Stimulated activated CD4-positive, alpha-beta T cell treated with anti-CD3 and anti-CD28 coated beads, Interleukin-12 subunit alpha, Interleukin-12 subunit beta, amount 100 ng/mL, for 24 hours (primary cell): ENCODE measurements at regions not wholly inside any gene's neighbourhood (a gene's known extent, or its start where the extent isn't known, plus 50 kb on each side); places are given as distances from the start of the nearest gene placed in this dataset.
"Not testable (repeated sequence)": the region's sequence is repeated elsewhere in the genome, so short reads cannot be mapped to it uniquely, and the experiment has no call there.

Source experiments
- DNase-seq, 2 experiments: peaks; one replicate each; pipeline ENCODE4 v3.0.0-alpha.2; 2020; ENCODE audit warnings: low read depth in 2 of 2

- not testable (repeated sequence) for DNase-seq
Observed at GRCh38 chr18:14336017-14336416, 203.8 kb upstream of the ZNF519 start.

GRCh38 chr18:14321217-14321616 lies 189.0 kb upstream of the ZNF519 start:
- not testable (repeated sequence) for DNase-seq

DNA sequence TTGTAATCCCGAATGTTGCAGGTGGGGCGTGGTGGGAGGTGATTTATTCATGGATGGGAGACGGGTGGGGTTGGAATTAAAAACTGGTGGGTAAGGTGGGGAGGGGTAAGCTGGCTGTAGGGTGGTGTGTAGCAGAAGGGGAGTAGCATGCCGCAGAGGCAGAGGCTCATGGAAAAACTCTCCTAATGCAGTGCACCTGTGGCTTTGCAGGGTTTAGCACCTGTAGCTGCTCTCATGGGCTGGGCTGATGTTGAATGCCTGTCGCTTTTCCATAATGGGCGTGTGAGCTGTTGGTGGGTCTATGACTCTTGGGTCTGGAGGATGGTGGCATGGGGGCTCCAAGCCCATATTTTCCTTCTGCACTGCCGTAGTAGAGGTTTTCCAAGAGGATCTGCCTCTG lies 169.0 kb upstream of the ZNF519 start:
- not testable (repeated sequence) for DNase-seq

- not testable (repeated sequence) for DNase-seq
Observed at GRCh38 chr18:14295081-14295480, 162.8 kb upstream of the ZNF519 start.

DNA sequence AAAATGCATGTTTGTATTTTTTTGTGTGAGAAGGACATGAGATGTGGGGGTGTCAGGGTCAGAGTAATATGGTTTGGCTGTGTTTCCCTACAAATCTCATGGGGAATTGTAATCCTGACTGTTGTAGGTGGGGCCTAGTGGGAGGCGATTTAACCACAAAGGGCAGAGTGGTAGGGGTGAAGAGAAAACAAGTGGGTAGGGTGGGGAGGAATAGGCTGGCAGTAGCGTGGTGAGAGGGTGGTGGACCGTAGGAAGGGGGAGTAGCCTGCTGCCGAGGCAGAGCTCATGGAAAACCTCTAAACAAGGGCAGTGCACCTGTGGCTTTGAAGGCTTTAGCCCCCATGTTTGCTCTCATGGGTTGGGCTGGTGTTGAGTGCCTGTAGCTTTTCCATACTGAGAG lies 152.8 kb upstream of the ZNF519 start:
- DNase-seq = no peak

GRCh38 chr18:14275391-14275790 lies 143.2 kb upstream of the ZNF519 start:
- DNase-seq = not testable (repeated sequence)

GRCh38 chr18:14265637-14266410 lies 133.6 kb upstream of the ZNF519 start:
- DNase-seq = not testable (repeated sequence)

GRCh38 chr18:14262786-14263185 lies 130.6 kb upstream of the ZNF519 start:
- not testable (repeated sequence) for DNase-seq

GRCh38 chr18:14250084-14250677 lies 117.9 kb upstream of the ZNF519 start:
- DNase-seq = not testable (repeated sequence)

DNA sequence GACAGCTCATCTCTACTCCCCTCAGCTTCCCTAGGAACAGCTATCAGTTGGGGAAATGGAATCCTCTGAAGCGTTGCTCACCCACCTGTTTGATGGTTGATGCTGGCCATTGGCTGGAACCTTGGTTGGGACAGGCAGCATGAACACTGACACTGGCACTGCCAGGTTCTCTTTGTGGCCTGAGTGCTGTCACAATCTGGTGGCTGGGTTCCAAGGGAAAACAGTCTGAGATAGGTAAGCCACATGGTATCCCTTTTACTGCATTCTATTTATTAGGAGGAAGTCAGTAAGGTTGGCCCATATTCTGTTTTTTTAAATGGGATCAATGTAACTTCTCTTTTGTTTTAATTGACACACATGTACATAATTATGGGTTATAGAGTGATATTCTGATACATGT lies 107.0 kb upstream of the ZNF519 start:
- DNase-seq = not testable (repeated sequence)

GRCh38 chr18:14236356-14237048 lies 104.3 kb upstream of the ZNF519 start:
- not testable (repeated sequence) for DNase-seq

GRCh38 chr18:14225286-14225679 lies 93.0 kb upstream of the ZNF519 start:
- DNase-seq = not testable (repeated sequence)

DNA sequence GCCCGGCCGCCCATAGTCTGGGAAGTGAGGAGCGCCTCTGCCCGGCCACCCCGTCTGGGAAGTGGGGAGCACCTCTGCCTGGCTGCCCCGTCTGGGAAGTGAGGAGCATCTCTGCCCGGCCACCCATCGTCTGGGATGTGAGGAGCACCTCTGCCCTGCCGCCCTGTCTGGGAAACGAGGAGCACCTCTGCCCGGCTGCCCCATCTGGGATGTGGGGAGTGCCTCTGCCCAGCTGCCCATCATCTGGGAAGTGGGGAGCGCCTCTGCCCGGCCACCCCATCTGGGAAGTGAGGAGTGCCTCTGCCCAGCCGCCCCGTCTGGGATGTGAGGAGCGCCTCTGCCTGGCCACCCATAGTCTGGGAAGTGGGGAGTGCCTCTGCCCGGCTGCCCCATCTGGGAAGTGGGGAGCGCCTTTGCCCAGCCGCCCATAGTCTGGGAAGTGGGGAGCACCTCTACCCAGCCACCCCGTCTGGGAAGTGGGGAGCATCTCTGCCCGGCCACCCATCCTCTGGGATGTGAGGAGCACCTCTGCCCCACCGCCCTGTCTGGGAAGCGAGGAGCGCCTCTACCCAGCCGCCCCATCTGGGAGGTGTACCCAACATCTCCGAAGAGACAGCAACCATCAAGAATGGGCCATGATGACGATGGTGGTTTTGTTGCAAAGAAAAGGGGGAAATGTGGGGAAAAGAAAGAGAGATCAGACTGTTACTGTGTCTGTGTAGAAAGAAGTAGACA lies 92.5 kb upstream of the ZNF519 start:
- DNase-seq = not testable (repeated sequence)

DNA sequence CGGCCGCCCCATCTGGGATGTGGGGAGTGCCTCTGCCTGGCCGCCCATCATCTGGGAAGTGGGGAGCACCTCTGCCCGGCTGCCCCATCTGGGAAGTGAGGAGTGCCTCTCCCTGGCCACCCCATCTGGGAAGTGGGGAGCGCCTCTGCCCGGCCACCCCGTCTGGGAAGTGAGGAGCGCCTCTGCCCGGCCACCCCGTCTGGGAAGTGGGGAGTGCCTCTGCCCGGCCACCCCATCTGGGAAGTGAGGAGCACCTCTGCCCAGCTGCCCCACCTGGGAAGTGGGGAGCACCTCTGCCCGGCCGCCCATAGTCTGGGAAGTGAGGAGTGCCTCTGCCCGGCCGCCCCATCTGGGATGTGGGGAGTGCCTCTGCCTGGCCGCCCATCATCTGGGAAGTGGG lies 91.7 kb upstream of the ZNF519 start:
- DNase-seq = not testable (repeated sequence)

- DNase-seq = not testable (repeated sequence)
Observed at GRCh38 chr18:14223231-14223822, 91.1 kb upstream of the ZNF519 start.

DNA sequence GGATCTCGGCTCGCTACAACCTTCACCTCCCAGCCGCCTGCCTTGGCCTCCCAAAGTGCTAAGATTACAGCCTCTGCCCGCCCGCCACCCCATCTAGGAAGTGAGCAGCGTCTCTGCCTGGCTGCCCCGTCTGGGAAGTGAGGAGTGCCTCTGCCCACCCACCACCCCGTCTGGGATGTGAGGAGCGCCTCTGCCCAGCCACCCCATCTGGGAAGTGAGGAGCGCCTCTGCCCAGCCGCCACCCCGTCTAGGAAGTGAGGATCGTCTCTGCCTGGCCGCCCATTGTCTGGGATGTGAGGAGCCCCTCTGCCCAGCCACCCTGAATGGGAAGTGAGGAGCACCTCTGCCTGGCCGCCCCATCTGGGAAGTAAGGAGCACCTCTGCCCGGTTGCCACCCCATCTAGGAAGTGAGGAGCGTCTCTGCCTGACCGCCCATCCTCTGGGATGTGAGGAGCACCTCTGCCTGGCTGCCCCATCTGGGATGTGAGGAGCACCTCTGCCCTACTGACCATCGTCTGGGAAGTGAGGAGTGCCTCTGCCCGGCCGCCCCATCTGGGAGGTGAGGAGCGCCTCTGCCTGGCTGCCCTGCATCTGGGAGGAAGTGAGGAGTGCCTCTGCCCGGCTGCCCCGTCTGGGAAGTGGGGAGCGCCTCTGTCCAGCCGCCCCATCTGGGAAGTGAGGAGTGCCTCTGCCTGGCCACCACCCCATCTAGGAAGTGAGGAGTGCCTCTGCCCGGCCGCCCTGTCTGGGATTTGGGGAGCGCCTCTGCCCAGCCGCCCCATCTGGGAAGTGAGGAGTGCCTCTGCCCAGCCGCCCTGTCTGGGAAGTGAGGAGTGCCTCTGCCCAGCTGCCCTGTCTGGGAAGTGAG lies 90.4 kb upstream of the ZNF519 start:
- not testable (repeated sequence) for DNase-seq

- no peak for DNase-seq
Observed at GRCh38 chr18:14221689-14222088, 89.5 kb upstream of the ZNF519 start.

- not testable (repeated sequence) for DNase-seq
Observed at GRCh38 chr18:14215952-14216351, 83.7 kb upstream of the ZNF519 start.

- not testable (repeated sequence) for DNase-seq
Observed at GRCh38 chr18:14203424-14203823, 71.2 kb upstream of the ZNF519 start.

GRCh38 chr18:14190776-14191442 lies 58.7 kb upstream of the ZNF519 start:
- DNase-seq = not testable (repeated sequence)
